ENCODE measurements at regions not wholly inside any gene's neighbourhood (a gene's known extent, or its start where the extent isn't known, plus 50 kb on each side); places are given as distances from the start of the nearest gene placed in this dataset.
A peak's percentile ranks its signal among the peaks of the same experiment; 100 is the strongest.

DNA sequence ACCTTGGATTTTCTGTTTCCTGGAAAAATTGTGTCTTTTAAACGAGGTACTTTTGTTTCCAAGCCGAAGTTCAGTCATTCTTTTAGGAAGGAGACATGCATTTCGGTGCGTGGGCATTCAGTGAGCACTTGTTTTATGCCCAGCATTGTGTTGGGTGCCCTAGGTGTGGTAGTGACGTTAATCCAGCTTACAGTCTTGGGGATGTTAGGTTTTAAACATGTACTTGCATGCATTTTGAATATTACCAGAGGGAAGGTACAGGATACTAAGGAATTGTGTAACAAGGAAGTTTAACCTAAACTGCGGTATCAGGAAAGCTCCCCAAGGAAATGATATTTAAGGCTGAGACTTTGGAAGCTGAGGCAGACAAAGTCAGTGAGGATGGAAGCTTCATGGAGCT, 66.3 kb downstream of the ARHGAP35 start:
- no peak overlapping the region for H2AFZ ChIP-seq (ENCODE audit: low read depth, low read length)
- no peak overlapping the region for H2AK5ac ChIP-seq (ENCODE audit: low read length, severe bottlenecking)
- no peak overlapping the region for H4K91ac ChIP-seq (ENCODE audit: low read length)
- H3K79me1 ChIP-seq (replicated peaks; ENCODE audit: low read length, poor library complexity, severe bottlenecking), result peaks cover 25% of the 10 kb centered on the region
- H2BK12ac ChIP-seq (ENCODE audit: low read length in 2 of 2), result peak overlapping the region in 1 of 2 experiments; percentile 26
- no peak overlapping the region for H3K27ac ChIP-seq (ENCODE audit: low read length, poor library complexity, severe bottlenecking)
- H3K4ac ChIP-seq (ENCODE audit: low read depth in 1 of 2, low read length in 2 of 2), result no peak overlapping the region
- H3K27me3 ChIP-seq (ENCODE audit: control insufficient read depth in 1 of 2, insufficient read depth in 1 of 2, low read length in 2 of 2), result no peaks in the 10 kb centered on the region
- peaks cover 10% of the 10 kb centered on the region for H3K4me1 ChIP-seq (ENCODE audit: control insufficient read depth, insufficient read depth, low read depth, low read length)
- no peak overlapping the region for H3K23ac ChIP-seq (ENCODE audit: low read length in 2 of 2)
- no peak overlapping the region for H3K18ac ChIP-seq (ENCODE audit: low read depth in 1 of 2, low read length in 2 of 2)
- H2BK5ac ChIP-seq (ENCODE audit: low read depth, low read length, poor library complexity, severe bottlenecking), result no peak overlapping the region
- no peak overlapping the region for H3K9ac ChIP-seq (ENCODE audit: low read length)
- no peak overlapping the region for H4K8ac ChIP-seq (ENCODE audit: low read length)
- WGBS, result 90% methylated on average over 6 of the region's 6 CpGs
- no peak overlapping the region for H2BK120ac ChIP-seq (ENCODE audit: low read depth, low read length)
- no peak overlapping the region for H2BK15ac ChIP-seq (ENCODE audit: low read depth, poor library complexity, severe bottlenecking)
- no peak for DNase-seq
- no peak overlapping the region for H3K4me3 ChIP-seq (ENCODE audit: insufficient read depth in 1 of 2, low read depth in 1 of 2, low read length in 2 of 2)
- H3K9me3 ChIP-seq (ENCODE audit: control insufficient read depth, low read length), result no peaks in the 10 kb centered on the region
- H3K36me3 ChIP-seq (ENCODE audit: control insufficient read depth in 1 of 2, insufficient read depth in 2 of 2, low read depth in 1 of 2, low read length in 2 of 2), result peaks cover under 1 to 15% of the 10 kb centered on the region in 2 experiments
- H3K4me2 ChIP-seq (ENCODE audit: low read length, poor library complexity, severe bottlenecking), result no peak overlapping the region
- H3K14ac ChIP-seq (ENCODE audit: low read length in 2 of 2), result no peak overlapping the region

- no peak overlapping the region for H3K27ac ChIP-seq (ENCODE audit: low read length, poor library complexity, severe bottlenecking)
- H3K36me3 ChIP-seq (ENCODE audit: control insufficient read depth in 1 of 2, insufficient read depth in 2 of 2, low read depth in 1 of 2, low read length in 2 of 2), result peaks cover 0 to 7% of the 10 kb centered on the region in 2 experiments
- WGBS, result 86% methylated on average over 2 of the region's 4 CpGs
Measured at GRCh38 chr19:46927893-46928292, 67.1 kb downstream of the ARHGAP35 start.

DNA sequence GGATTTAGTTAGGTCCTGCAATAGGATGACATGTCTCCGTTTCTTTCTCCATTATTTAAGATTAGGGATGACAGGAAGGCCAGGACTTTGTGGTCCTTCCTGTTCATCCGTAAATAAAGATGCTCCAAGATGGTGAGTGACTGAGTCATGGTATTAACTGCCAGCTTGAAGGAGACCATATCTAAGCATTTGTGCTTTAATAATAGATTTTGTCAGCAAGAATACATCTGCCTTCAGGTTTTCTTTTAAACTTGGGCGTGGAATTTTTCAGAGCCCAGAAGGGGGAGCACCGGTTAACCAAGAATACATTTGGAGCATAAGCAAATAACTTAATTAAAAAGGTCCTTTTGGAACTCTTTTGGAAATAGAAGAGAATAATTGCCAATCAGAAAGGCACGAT, 68.2 kb downstream of the ARHGAP35 start:
- Histone ChIP-seq H3K79me1 (replicated peaks; ENCODE audit: low read length, poor library complexity, severe bottlenecking) (peaks cover 26% of the 10 kb centered on the region), H2AFZ (ENCODE audit: low read depth, low read length) (no peak overlapping the region), H3K9me3 (ENCODE audit: control insufficient read depth, low read length) (no peaks in the 10 kb centered on the region), H2BK120ac (ENCODE audit: low read depth, low read length) (no peak overlapping the region), H3K4me1 (ENCODE audit: control insufficient read depth, insufficient read depth, low read depth, low read length) (peaks cover 18% of the 10 kb centered on the region), H2BK15ac (ENCODE audit: low read depth, poor library complexity, severe bottlenecking) (no peak overlapping the region), H3K36me3 (ENCODE audit: control insufficient read depth in 1 of 2, insufficient read depth in 2 of 2, low read depth in 1 of 2, low read length in 2 of 2) (peaks cover 0 to 6% of the 10 kb centered on the region in 2 experiments), H4K91ac (ENCODE audit: low read length) (no peak overlapping the region), H2BK5ac (ENCODE audit: low read depth, low read length, poor library complexity, severe bottlenecking) (no peak overlapping the region), H3K4me3 (ENCODE audit: insufficient read depth in 1 of 2, low read depth in 1 of 2, low read length in 2 of 2) (no peak overlapping the region), H3K27me3 (ENCODE audit: control insufficient read depth in 1 of 2, insufficient read depth in 1 of 2, low read length in 2 of 2) (no peaks in the 10 kb centered on the region), H3K14ac (ENCODE audit: low read length in 2 of 2) (no peak overlapping the region), H2AK5ac (ENCODE audit: low read length, severe bottlenecking) (no peak overlapping the region), H3K18ac (ENCODE audit: low read depth in 1 of 2, low read length in 2 of 2) (no peak overlapping the region), H3K23ac (ENCODE audit: low read length in 2 of 2) (no peak overlapping the region), H2BK12ac (ENCODE audit: low read length in 2 of 2) (no peak overlapping the region), H3K4me2 (ENCODE audit: low read length, poor library complexity, severe bottlenecking) (no peak overlapping the region), H3K9ac (ENCODE audit: low read length) (no peak overlapping the region), H3K27ac (ENCODE audit: low read length, poor library complexity, severe bottlenecking) (no peak overlapping the region), H3K4ac (ENCODE audit: low read depth in 1 of 2, low read length in 2 of 2) (no peak overlapping the region), H4K8ac (ENCODE audit: low read length) (no peak overlapping the region)
- 72% methylated on average over 4 of the region's 5 CpGs for WGBS
- peak; percentile 32 for DNase-seq

More at GRCh38 chr19:46927893-46928292, 67.1 kb downstream of the ARHGAP35 start:
- Histone ChIP-seq H3K4me1 (ENCODE audit: control insufficient read depth, insufficient read depth, low read depth, low read length) (peaks cover 13% of the 10 kb centered on the region), H2BK12ac (ENCODE audit: low read length in 2 of 2) (no peak overlapping the region), H3K4me3 (ENCODE audit: insufficient read depth in 1 of 2, low read depth in 1 of 2, low read length in 2 of 2) (no peak overlapping the region), H3K9me3 (ENCODE audit: control insufficient read depth, low read length) (no peaks in the 10 kb centered on the region), H3K23ac (ENCODE audit: low read length in 2 of 2) (no peak overlapping the region), H4K91ac (ENCODE audit: low read length) (no peak overlapping the region), H2BK120ac (ENCODE audit: low read depth, low read length) (no peak overlapping the region), H3K27me3 (ENCODE audit: control insufficient read depth in 1 of 2, insufficient read depth in 1 of 2, low read length in 2 of 2) (no peaks in the 10 kb centered on the region), H3K14ac (ENCODE audit: low read length in 2 of 2) (no peak overlapping the region), H3K18ac (ENCODE audit: low read depth in 1 of 2, low read length in 2 of 2) (no peak overlapping the region), H2BK5ac (ENCODE audit: low read depth, low read length, poor library complexity, severe bottlenecking) (no peak overlapping the region), H3K4ac (ENCODE audit: low read depth in 1 of 2, low read length in 2 of 2) (no peak overlapping the region), H2BK15ac (ENCODE audit: low read depth, poor library complexity, severe bottlenecking) (no peak overlapping the region), H3K4me2 (ENCODE audit: low read length, poor library complexity, severe bottlenecking) (no peak overlapping the region), H2AFZ (ENCODE audit: low read depth, low read length) (no peak overlapping the region), H3K9ac (ENCODE audit: low read length) (no peak overlapping the region), H4K8ac (ENCODE audit: low read length) (no peak overlapping the region), H3K79me1 (replicated peaks; ENCODE audit: low read length, poor library complexity, severe bottlenecking) (peaks cover 27% of the 10 kb centered on the region), H2AK5ac (ENCODE audit: low read length, severe bottlenecking) (no peak overlapping the region)
- no peak for DNase-seq

DNA sequence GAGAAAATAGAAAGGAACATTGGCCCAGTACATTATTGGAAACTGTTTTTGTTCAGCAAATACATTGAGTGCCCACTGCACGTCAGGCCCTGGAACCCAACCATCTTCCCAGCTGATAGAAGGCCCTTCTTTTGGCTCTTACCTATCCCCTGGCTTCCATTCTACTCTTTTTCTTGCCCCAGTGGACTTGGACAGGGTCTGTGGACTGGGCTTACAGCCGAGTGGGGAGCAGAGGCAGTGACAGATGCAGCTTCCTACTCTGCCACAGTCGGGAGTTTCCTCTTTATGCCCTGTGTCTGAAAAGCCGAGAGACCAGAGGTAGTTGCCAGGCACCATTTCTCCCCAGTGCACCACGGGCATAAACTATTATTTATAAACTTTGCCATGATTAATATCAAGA, 70.4 kb downstream of the ARHGAP35 start:
- H3K4me2 ChIP-seq (ENCODE audit: low read length, poor library complexity, severe bottlenecking), result no peak overlapping the region
- no peak overlapping the region for H3K4me3 ChIP-seq (ENCODE audit: insufficient read depth in 1 of 2, low read depth in 1 of 2, low read length in 2 of 2)
- H3K14ac ChIP-seq (ENCODE audit: low read length in 2 of 2), result no peak overlapping the region
- H3K9me3 ChIP-seq (ENCODE audit: control insufficient read depth, low read length), result no peaks in the 10 kb centered on the region
- peak overlapping the region; percentile 76 for H2AK5ac ChIP-seq (ENCODE audit: low read length, severe bottlenecking)
- H3K4ac ChIP-seq (ENCODE audit: low read depth in 1 of 2, low read length in 2 of 2), result no peak overlapping the region
- H4K91ac ChIP-seq (ENCODE audit: low read length), result no peak overlapping the region
- H3K9ac ChIP-seq (ENCODE audit: low read length), result no peak overlapping the region
- DNase-seq, result no peak
- H2AFZ ChIP-seq (ENCODE audit: low read depth, low read length), result no peak overlapping the region
- H2BK120ac ChIP-seq (ENCODE audit: low read depth, low read length), result no peak overlapping the region
- peaks cover 11% of the 10 kb centered on the region for H3K4me1 ChIP-seq (ENCODE audit: control insufficient read depth, insufficient read depth, low read depth, low read length)
- no peaks in the 10 kb centered on the region for H3K27me3 ChIP-seq (ENCODE audit: control insufficient read depth in 1 of 2, insufficient read depth in 1 of 2, low read length in 2 of 2)
- peak overlapping the region in 1 of 2 experiments; percentile 28 for H3K18ac ChIP-seq (ENCODE audit: low read depth in 1 of 2, low read length in 2 of 2)
- no peak overlapping the region for H2BK5ac ChIP-seq (ENCODE audit: low read depth, low read length, poor library complexity, severe bottlenecking)
- no peaks in the 10 kb centered on the region for H3K36me3 ChIP-seq (ENCODE audit: control insufficient read depth in 1 of 2, insufficient read depth in 2 of 2, low read depth in 1 of 2, low read length in 2 of 2)
- H4K8ac ChIP-seq (ENCODE audit: low read length), result no peak overlapping the region
- no peak overlapping the region for H2BK15ac ChIP-seq (ENCODE audit: low read depth, poor library complexity, severe bottlenecking)
- 96% methylated on average over 4 of the region's 5 CpGs for WGBS
- no peak overlapping the region for H3K27ac ChIP-seq (ENCODE audit: low read length, poor library complexity, severe bottlenecking)
- peak overlapping the region in 1 of 2 experiments; percentile 6 for H2BK12ac ChIP-seq (ENCODE audit: low read length in 2 of 2)
- H3K79me1 ChIP-seq (replicated peaks; ENCODE audit: low read length, poor library complexity, severe bottlenecking), result peaks cover 15% of the 10 kb centered on the region
- peak overlapping the region in 1 of 2 experiments; percentile 60 for H3K23ac ChIP-seq (ENCODE audit: low read length in 2 of 2)

All from mesenchymal stem cell (in vitro differentiated cells and primary cell).